Panc1 (cell line): ENCODE measurements at regions not wholly inside any gene's neighbourhood (a gene's known extent, or its start where the extent isn't known, plus 50 kb on each side); places are given as distances from the start of the nearest gene placed in this dataset.

ENCODE experiments used
- ATAC-seq: fragments of 200-7000 bp; cut with Tn5 transposase; 2 replicates; pipeline ENCODE4 v1.9.1; 2020; ENCODE audit warnings: mild to moderate bottlenecking, moderate library complexity
- BruUV-seq: library from RNA; stranded (reverse); fragments of 400-500 nt; replicated peaks from 2 replicates; lab custom pipeline; 2021; lab: Mats Ljungman, UMichigan
- CTCF ChIA-PET: fragments of 300-600 bp; sonication (Branson Sonifier 250); formaldehyde crosslinking; loops from one replicate; lab custom pipeline; 2022; ENCODE audit warnings: antibody characterized with exemption; lab: Charles Lee
- POLR2A ChIA-PET: fragments of 300-600 bp; sonication (Branson Sonifier 250); formaldehyde crosslinking; loops from one replicate; lab custom pipeline; 2022; ENCODE audit warnings: antibody characterized with exemption; lab: Charles Lee
- DNase-seq: peaks from one replicate; pipeline ENCODE4 v3.0.0-alpha.2; 2010; ENCODE audit warnings: low read depth, low spot score
- H3K27ac ChIP-seq: 2 replicates; pipeline ENCODE4 v1.5.1; 2011; ENCODE audit warnings: mild to moderate bottlenecking, low read length, inconsistent platforms
- H3K27me3 ChIP-seq: fragments of 200-500 bp; sonication (Bioruptor generic); 2 replicates; pipeline ENCODE4 v1.6.0; 2014; ENCODE audit warnings: low read length, inconsistent platforms; ENCODE audit not compliant: control insufficient read depth, insufficient read depth
- H3K36me3 ChIP-seq: fragments of 200-500 bp; sonication (Bioruptor generic); 2 replicates; pipeline ENCODE4 v1.5.1; 2014; ENCODE audit warnings: inconsistent platforms, mild to moderate bottlenecking, low read length, moderate library complexity; ENCODE audit not compliant: control insufficient read depth, insufficient read depth
- H3K4me1 ChIP-seq: 2 replicates; pipeline ENCODE4 v1.5.1; 2011; ENCODE audit warnings: inconsistent platforms, mild to moderate bottlenecking, low read length, moderate library complexity; ENCODE audit not compliant: control insufficient read depth, insufficient read depth
- H3K4me3 ChIP-seq, 2 experiments: 2 replicates each; pipeline ENCODE4 v1.5.1; 2011 to 2012; ENCODE audit warnings: low read depth in 2 of 2, low read length in 2 of 2, mild to moderate bottlenecking in 2 of 2, inconsistent platforms in 1 of 2, moderate library complexity in 1 of 2
- H3K9me3 ChIP-seq: fragments of 200-500 bp; sonication (Bioruptor generic); 2 replicates; pipeline ENCODE4 v1.5.1; 2014; ENCODE audit warnings: low read depth, mild to moderate bottlenecking, inconsistent platforms, low read length, moderate library complexity; ENCODE audit not compliant: control insufficient read depth, insufficient read depth
- POLR2AphosphoS5 ChIP-seq: IDR thresholded peaks from 2 replicates; pipeline ENCODE4 v1.6.1; 2012; ENCODE audit warnings: mild to moderate bottlenecking, low read depth, low read length, moderate library complexity
- SIN3A ChIP-seq: IDR thresholded peaks from 2 replicates; pipeline ENCODE4 v1.6.1; 2012; ENCODE audit warnings: low read depth, mild to moderate bottlenecking, low read length, moderate library complexity, borderline replicate concordance; ENCODE audit not compliant: insufficient read depth
- TCF7L2 ChIP-seq: IDR thresholded peaks from 2 replicates; pipeline ENCODE4 v1.6.1; 2011; ENCODE audit warnings: mild to moderate bottlenecking, low read depth, low read length, inconsistent platforms
- in situ Hi-C: cut with HindIII; loops from 2 replicates; pipeline ENCODE4 v1.10.0; 2016; ENCODE audit warnings: low sequenced_read_pairs, low pct_unique_long_range_greater_than_20kb
- intact Hi-C: fragments of 100-400 bp; cut with micrococcal nuclease; formaldehyde crosslinking; loops from one replicate; pipeline ENCODE4 v1.10.0; 2022; ENCODE audit not compliant: unreplicated experiment
- TF ChIP-seq, protein P1 (sequence below): fragments of 450-650 bp; IDR thresholded peaks from 2 replicates; pipeline ENCODE4 v1.5.1; 2017; ENCODE audit warnings: mild to moderate bottlenecking
- TF ChIP-seq, protein P2 (sequence below), 2 experiments: IDR thresholded peaks; 2 replicates each; pipeline ENCODE4 v1.6.1; 2011 to 2012; ENCODE audit warnings: low read depth in 2 of 2, control low read depth in 1 of 2, low read length in 1 of 2, mild to moderate bottlenecking in 1 of 2, moderate library complexity in 1 of 2; ENCODE audit not compliant: insufficient read depth in 1 of 2

DNA sequence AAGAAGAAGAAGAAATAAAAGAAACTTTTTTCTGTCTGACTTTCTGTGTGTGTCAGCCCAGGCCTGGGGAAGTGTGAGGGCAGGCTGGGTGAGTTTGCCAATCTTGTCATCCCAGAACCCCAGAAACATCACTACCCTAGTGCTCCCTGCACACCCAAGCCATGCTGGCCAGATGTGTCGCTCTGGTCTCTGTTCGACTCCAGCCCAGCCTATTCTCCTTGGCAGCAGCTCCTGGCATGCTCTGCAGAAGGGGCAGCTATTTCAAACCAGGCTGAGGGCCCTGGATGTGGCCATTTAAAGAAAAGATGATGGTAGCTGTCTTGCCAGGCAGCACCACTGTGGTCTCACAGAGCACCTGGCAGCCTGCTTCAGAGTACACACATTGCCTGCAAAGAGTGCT, 334.1 kb downstream of the RPS24 start:
- intact Hi-C loops, result no loop called here
- Histone ChIP-seq H3K4me3 (no peak overlapping the region), H3K36me3 (no peaks in the 10 kb centered on the region), H3K27me3 (peaks cover 26% of the 10 kb centered on the region), H3K4me1 (no peaks in the 10 kb centered on the region), H3K27ac (no peak overlapping the region), H3K9me3 (no peaks in the 10 kb centered on the region)
- DNase-seq (no peak), ATAC-seq (no peak)
- CTCF ChIA-PET, result no interaction called here
- in situ Hi-C loops, result no loop called here
- BruUV-seq, result no TSS peak
- TF ChIP-seq, protein P1, sequence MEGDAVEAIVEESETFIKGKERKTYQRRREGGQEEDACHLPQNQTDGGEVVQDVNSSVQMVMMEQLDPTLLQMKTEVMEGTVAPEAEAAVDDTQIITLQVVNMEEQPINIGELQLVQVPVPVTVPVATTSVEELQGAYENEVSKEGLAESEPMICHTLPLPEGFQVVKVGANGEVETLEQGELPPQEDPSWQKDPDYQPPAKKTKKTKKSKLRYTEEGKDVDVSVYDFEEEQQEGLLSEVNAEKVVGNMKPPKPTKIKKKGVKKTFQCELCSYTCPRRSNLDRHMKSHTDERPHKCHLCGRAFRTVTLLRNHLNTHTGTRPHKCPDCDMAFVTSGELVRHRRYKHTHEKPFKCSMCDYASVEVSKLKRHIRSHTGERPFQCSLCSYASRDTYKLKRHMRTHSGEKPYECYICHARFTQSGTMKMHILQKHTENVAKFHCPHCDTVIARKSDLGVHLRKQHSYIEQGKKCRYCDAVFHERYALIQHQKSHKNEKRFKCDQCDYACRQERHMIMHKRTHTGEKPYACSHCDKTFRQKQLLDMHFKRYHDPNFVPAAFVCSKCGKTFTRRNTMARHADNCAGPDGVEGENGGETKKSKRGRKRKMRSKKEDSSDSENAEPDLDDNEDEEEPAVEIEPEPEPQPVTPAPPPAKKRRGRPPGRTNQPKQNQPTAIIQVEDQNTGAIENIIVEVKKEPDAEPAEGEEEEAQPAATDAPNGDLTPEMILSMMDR, result no peak
- TF ChIP-seq TCF7L2 (no peak), SIN3A (no peak), POLR2AphosphoS5 (no peak)
- TF ChIP-seq, protein P2, sequence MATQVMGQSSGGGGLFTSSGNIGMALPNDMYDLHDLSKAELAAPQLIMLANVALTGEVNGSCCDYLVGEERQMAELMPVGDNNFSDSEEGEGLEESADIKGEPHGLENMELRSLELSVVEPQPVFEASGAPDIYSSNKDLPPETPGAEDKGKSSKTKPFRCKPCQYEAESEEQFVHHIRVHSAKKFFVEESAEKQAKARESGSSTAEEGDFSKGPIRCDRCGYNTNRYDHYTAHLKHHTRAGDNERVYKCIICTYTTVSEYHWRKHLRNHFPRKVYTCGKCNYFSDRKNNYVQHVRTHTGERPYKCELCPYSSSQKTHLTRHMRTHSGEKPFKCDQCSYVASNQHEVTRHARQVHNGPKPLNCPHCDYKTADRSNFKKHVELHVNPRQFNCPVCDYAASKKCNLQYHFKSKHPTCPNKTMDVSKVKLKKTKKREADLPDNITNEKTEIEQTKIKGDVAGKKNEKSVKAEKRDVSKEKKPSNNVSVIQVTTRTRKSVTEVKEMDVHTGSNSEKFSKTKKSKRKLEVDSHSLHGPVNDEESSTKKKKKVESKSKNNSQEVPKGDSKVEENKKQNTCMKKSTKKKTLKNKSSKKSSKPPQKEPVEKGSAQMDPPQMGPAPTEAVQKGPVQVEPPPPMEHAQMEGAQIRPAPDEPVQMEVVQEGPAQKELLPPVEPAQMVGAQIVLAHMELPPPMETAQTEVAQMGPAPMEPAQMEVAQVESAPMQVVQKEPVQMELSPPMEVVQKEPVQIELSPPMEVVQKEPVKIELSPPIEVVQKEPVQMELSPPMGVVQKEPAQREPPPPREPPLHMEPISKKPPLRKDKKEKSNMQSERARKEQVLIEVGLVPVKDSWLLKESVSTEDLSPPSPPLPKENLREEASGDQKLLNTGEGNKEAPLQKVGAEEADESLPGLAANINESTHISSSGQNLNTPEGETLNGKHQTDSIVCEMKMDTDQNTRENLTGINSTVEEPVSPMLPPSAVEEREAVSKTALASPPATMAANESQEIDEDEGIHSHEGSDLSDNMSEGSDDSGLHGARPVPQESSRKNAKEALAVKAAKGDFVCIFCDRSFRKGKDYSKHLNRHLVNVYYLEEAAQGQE (IDR thresholded peaks at IDR 0.05; ENCODE audit: insufficient read depth in 1 of 2, low read depth in 2 of 2, low read length in 1 of 2), result no peak
- POLR2A ChIA-PET, result no interaction called here

DNA sequence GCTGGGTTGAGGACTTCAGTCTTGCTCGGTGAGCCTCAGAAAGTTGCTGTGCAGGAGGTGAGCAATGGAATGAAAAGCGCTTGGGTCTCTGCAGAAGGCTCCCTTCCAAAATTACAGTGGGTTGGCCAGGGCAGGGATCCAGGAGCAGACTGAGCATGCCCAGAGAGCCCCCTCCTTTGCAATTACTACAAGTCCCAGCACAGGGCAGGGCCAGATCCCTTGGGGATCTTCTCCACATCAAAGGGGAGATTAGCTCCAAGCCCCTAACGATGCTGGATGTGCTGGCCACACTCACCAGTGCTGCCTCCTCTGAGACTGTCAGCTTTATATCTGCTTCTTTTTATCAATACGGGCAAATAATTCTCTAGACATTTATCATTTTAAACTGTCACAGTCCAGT, 337.5 kb downstream of the RPS24 start:
- TF ChIP-seq POLR2AphosphoS5, result no peak
- no peak for TF ChIP-seq TCF7L2
- TF ChIP-seq, protein P2 (IDR thresholded peaks at IDR 0.05; ENCODE audit: insufficient read depth in 1 of 2, low read depth in 2 of 2, low read length in 1 of 2), result no peak
- TF ChIP-seq SIN3A, result no peak
- TF ChIP-seq, protein P1, result no peak
- ChIA-PET CTCF (no interaction called here), POLR2A (no interaction called here)
- H3K36me3 ChIP-seq, result no peaks in the 10 kb centered on the region
- no peak for DNase-seq
- intact Hi-C loops, result no loop called here
- no peak for ATAC-seq
- no peaks in the 10 kb centered on the region for H3K4me1 ChIP-seq
- H3K9me3 ChIP-seq, result no peaks in the 10 kb centered on the region
- no peak overlapping the region for H3K27ac ChIP-seq
- peaks cover 19% of the 10 kb centered on the region for H3K27me3 ChIP-seq
- in situ Hi-C loops, result no loop called here
- no peak overlapping the region for H3K4me3 ChIP-seq
- BruUV-seq, result no TSS peak
